GM12891 (cell line): ENCODE measurements at regions not wholly inside any gene's neighbourhood (a gene's known extent, or its start where the extent isn't known, plus 50 kb on each side); places are given as distances from the start of the nearest gene placed in this dataset.

Experiments
- POLR2A ChIP-seq: IDR thresholded peaks from 2 replicates; pipeline ENCODE4 v1.6.1; 2011; ENCODE audit warnings: low read depth, low read length, control low read depth
- POLR2AphosphoS5 ChIP-seq: IDR thresholded peaks from 2 replicates; pipeline ENCODE4 v1.6.1; 2011; ENCODE audit warnings: low read depth, low read length, control low read depth
- TAF1 ChIP-seq: IDR thresholded peaks from 2 replicates; pipeline ENCODE4 v1.6.1; 2011; ENCODE audit warnings: low read depth, low read length, control low read depth

DNA sequence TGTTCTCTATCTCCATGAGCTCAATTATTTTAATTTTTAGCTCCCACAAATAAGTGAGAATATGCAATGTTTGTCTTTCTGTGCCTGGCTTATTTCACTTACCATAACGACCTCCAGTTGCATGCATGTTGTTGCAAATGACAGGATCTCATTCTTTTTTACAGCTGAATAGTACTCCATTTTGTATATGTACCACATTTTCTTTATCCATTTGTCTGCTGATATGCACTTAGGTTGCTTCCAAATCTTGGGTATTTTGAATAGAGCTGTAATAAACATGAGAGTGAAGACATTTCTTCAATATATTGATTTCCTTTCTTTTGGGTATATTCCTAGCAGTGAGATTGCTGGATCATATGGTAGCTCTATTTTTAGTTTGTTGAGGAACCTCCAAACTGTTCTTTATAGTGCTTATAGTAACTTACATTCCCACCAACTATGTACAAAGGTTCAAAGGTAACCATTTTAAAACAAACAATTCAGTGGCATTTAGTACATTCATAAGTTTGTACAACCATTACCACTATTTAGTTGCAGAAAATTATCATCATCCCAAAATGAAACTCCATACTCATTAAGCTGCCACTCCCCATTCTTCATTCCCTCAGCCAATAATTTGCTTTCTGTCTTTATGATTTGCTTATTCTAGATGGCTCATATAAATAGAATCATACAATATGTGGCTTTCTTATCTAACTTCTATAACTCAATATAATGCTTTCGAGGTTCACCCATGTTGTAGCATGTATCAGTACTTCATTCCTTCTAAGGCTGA lies 255.9 kb upstream of the NFIA start:
- TF ChIP-seq POLR2A (no peak), POLR2AphosphoS5 (no peak), TAF1 (no peak)
